ENCODE measurements at regions not wholly inside any gene's neighbourhood (a gene's known extent, or its start where the extent isn't known, plus 50 kb on each side); places are given as distances from the start of the nearest gene placed in this dataset.

DNA sequence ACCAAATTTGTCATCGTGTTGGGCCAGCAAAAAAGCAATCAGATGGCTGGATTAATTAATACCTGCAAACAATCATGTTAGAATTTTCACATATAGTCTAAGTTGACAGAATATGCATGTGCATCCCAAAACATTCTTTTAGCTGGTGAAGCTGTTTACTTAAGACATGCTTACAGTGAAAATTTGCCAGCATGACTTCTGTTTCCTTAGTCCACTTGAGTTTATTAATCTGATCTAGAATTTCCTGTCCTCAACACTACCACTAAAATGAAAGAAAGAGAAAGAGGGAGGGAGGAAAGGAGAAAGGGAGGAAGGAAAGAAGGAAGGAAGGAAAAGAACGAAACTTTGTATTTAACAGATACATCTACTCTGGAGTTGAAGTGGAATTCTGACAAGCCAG lies 2109.9 kb upstream of the PIK3C3 start:
- TF ChIP-seq POLR2A (IDR thresholded peaks at IDR 0.05), result no peak
- TF ChIP-seq, protein P1, sequence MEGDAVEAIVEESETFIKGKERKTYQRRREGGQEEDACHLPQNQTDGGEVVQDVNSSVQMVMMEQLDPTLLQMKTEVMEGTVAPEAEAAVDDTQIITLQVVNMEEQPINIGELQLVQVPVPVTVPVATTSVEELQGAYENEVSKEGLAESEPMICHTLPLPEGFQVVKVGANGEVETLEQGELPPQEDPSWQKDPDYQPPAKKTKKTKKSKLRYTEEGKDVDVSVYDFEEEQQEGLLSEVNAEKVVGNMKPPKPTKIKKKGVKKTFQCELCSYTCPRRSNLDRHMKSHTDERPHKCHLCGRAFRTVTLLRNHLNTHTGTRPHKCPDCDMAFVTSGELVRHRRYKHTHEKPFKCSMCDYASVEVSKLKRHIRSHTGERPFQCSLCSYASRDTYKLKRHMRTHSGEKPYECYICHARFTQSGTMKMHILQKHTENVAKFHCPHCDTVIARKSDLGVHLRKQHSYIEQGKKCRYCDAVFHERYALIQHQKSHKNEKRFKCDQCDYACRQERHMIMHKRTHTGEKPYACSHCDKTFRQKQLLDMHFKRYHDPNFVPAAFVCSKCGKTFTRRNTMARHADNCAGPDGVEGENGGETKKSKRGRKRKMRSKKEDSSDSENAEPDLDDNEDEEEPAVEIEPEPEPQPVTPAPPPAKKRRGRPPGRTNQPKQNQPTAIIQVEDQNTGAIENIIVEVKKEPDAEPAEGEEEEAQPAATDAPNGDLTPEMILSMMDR (IDR thresholded peaks at IDR 0.05), result no peak
